ENCODE measurements at regions not wholly inside any gene's neighbourhood (a gene's known extent, or its start where the extent isn't known, plus 50 kb on each side); places are given as distances from the start of the nearest gene placed in this dataset.

DNA sequence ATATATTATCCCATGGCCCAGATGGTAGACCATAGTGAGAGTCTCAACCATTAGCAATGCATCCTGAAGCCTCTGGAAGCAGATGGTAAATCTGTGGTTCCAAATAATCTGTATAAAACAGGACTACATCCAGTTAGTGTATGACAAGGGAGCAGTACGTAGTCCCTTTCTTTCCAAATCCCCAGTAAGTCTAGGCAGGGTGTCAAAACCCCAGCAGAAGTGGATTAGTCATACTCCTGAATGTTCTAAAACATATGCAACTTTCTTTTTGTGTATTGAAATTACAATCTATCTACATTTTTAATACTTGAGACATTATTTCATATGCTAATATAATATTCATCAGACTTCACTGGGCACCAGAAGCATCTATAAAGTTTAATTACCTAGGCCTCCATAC, 295.1 kb upstream of the ANO5 start:
- TF ChIP-seq, protein P1, sequence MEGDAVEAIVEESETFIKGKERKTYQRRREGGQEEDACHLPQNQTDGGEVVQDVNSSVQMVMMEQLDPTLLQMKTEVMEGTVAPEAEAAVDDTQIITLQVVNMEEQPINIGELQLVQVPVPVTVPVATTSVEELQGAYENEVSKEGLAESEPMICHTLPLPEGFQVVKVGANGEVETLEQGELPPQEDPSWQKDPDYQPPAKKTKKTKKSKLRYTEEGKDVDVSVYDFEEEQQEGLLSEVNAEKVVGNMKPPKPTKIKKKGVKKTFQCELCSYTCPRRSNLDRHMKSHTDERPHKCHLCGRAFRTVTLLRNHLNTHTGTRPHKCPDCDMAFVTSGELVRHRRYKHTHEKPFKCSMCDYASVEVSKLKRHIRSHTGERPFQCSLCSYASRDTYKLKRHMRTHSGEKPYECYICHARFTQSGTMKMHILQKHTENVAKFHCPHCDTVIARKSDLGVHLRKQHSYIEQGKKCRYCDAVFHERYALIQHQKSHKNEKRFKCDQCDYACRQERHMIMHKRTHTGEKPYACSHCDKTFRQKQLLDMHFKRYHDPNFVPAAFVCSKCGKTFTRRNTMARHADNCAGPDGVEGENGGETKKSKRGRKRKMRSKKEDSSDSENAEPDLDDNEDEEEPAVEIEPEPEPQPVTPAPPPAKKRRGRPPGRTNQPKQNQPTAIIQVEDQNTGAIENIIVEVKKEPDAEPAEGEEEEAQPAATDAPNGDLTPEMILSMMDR (IDR thresholded peaks at IDR 0.05) = no peak
- no peak for TF ChIP-seq POLR2A (IDR thresholded peaks at IDR 0.05)

Measured in body of pancreas (tissue), 4 donors.